HG03460 (cell line): ENCODE measurements at regions not wholly inside any gene's neighbourhood (a gene's known extent, or its start where the extent isn't known, plus 50 kb on each side); places are given as distances from the start of the nearest gene placed in this dataset.
A peak's percentile ranks its signal among the peaks of the same experiment; 100 is the strongest.
"Not testable (repeated sequence)": the region's sequence is repeated elsewhere in the genome, so short reads cannot be mapped to it uniquely, and the experiment has no call there.

Source experiments
- ATAC-seq: cut with Tn5 transposase; IDR thresholded peaks from one replicate; pipeline ENCODE4 v1.9.1; 2021; ENCODE audit not compliant: unreplicated experiment

DNA sequence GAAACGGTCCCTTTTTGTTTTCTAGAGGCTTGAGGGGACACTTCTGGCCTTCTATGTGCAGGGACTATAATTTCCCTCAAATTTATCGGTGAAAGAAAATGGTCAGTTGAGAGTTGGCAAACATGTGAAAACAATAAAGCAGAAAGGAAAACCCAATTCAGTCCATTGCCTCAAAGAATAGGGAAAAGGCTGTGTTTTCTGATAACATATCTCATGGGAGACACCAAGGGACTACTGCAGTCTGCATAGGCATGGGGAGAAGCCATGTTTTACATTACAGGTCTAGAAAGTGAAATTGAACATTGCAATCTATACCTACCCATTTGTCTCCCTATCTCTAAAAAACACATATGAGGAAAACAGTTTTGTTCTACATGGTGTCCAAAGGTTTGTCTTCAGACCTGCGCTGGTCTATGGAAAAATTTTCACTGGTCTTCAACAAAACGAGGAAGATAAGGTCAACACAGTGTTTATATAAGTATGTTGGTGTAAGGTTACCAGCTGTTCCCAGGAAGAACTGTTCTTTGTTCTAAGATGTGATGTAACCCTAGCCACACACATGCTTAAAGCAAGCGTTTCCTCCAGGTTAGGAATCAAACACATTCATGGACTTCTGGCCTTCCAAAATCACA lies 179.7 kb downstream of the MREG start:
- no peak for ATAC-seq

DNA sequence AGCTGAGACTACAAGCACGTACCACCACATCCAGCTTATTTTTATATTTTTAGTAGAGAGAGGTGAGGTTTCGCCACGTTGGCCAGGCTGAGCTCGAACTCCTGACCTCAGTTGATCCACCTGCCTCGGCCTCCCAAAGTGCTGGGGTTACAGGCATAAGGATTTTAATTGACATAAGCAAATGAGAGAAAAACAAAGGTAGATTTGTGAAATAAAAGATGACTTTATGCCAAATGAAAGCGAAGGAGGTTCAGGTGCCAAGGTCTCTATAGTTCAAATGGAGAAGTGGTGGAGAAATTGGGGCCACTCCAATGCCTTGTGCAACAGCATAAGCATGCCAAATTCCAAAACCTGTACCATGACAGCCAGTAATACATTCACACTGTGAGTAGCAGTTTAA lies 180.6 kb downstream of the MREG start:
- no peak for ATAC-seq

DNA sequence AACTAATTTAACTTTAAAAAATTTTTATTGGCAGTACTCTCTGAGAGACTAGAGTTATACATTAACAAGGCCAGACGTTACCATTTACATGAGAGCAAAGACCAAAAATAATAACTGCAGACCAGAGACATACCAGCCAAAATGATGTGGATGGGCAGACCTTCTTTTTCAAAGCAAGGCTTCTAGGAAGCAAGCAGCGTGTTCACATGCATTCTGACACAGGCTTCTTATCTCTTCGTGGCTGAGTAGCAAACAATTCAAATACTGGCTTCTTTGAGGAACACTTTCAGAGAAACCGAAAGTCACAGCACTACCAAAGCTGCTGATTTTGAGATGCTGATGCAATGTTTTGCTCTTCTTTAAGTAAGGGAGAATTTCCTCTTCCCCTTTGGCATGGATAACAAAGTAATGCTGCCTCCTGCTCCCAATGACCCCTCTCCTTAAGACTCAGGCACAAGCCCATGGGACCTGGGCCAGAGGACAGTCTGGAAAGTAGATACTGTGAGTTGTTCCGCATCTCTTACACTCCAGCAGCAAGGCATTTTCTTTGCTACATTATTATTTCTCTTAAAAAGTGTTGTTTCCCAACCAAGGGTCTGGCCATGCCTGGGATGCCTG lies 181.9 kb downstream of the MREG start:
- no peak for ATAC-seq

DNA sequence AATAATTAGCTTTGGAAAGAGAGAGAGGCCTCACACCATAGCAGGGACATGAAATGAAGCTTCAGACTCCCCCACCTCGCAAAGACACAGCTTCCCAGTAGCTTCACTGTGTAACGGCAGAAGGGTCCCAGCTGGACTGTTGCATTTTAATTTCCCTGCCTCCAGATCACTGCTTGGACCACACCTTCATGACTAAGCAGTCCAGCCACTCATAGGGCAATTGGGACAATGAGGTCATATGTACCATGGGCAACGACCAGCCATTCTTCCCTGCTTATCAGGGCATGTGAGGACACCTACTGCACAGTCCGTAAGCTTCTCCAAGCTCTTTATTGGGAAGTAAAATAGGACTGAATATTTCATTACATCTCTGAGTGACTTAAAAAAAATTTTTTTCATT lies 183.0 kb downstream of the MREG start:
- ATAC-seq = no peak

DNA sequence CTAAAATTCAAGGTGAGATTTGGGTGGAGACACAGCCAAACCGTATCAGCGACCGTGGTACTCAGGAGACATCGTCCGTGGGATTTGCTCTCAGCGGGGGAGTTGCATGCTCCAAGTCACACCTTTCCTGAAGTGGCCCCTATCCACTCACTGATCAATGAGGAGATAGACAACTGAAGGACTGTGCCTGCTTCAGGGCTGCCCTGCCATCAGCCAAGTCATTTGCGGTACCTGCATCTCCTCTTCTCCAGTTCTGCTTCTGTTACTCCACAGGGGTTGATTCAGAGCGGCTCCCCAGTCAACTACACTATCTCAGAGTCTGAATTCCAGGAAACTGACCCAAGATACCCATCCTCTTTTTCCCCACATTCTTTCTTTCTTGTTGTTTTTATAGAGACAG lies 184.1 kb downstream of the MREG start:
- ATAC-seq = no peak

DNA sequence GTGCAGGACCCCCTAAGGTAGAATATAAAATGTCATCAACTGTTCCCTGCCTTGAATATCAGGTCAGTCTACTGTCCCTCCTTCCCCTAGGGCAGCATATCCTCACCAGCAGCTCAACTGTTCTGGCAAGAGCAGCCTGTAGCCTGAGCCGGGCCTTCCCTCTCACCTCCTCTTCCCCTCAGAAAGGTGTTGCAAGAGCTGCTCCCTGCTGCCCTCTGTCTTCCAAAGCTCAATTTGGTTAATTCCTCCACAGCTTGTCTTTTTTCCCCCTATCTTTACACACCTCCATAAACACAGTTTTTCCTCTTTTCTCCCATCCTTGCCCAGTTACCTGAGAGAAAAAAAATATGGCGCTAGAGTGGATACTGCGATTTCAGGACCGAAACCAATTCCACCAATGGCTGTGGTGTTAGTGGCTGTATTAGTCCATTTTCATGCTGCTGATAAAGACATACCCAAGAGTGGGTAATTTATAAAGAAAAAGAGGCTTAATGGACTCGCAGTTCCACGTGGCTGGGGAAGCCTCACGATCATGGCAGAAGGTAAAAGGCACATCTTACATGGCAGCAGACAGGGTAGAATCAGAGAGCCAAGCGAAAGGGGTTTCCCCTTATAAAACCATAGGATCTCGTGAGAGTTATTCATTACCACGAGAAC lies 184.7 kb downstream of the MREG start:
- ATAC-seq = peak; percentile 93

DNA sequence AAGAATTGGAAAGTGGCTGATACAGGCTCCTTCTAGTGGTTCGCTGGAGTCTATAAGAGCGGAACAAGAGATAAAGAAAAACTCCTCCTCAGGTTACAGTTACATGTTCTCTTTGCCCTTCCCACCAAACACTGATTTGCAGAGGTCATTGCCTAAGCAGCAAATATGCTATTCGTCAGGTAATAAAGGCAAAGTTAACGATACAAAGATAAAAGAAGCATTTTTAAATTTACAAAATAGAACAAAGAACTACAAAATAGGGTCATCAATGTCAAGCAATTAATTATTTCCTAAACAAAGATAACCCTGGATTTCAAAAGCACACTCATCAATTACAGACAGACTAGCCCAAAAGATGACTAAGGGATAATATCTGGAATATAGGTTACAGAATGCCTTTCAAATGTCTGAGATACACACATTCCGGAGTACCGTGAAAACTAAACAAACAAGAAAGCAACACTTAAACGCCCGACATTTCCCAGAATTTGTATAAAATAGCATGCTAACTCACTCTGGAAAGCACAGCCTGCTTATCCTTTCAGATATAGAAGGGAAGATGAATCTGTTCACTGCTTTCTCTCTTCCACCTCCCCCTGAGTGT lies 186.4 kb downstream of the MREG start:
- no peak for ATAC-seq

DNA sequence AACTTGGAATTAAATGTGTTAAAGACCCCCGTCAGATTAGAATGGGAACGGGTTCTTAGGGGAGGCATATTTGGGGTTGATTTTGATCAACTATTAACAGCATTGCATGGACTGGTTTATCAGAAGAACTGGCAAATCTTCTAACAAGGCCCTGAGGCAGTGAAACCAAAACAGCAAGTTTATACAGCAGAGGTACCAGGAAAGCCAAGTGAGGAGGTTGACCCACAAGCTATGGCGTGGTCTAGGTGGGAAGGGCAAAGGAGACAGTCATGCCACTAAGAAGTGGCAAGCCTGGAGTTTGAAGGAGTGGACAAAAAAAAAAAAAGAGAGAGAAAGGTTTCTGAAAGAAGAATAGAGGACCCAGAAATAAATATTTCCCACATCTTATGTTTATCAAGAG lies 187.0 kb downstream of the MREG start:
- ATAC-seq = no peak

DNA sequence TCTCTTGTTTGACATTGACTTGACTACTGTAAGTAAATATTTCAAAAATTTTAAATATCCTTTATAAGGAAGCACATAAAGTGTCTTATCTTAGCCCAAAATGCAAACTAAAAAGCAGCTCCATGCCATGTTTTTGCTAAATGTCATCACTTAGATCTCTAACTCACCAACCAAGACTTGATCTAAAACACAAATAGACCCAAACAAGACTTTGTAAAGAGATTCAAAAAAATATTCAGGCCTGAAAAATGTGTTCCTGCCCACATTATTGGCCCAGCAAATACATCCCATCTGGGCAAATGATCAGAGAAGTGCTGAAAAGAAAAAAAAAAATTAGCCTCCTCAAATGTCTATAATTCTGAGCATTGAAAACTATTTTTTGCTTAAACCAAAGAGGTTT lies 187.6 kb downstream of the MREG start:
- no peak for ATAC-seq

DNA sequence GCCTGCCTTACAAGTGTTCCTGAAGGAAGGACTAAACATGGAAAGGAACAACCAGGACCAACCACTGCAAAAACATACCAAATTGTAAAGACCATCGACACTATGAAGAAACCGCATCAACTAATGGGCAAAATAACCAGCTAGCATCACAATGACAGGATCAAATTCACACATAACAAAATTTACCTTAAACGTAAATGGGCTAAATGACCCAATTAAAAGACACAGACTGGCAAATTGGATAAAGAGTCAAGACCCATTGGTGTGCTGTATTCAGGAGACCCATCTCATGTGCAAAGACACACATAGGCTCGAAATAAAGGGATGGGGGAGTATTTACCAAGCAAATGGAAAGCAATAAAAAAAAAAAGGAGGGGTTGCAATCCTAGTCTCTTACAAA lies 192.1 kb downstream of the MREG start:
- not testable (repeated sequence) for ATAC-seq

DNA sequence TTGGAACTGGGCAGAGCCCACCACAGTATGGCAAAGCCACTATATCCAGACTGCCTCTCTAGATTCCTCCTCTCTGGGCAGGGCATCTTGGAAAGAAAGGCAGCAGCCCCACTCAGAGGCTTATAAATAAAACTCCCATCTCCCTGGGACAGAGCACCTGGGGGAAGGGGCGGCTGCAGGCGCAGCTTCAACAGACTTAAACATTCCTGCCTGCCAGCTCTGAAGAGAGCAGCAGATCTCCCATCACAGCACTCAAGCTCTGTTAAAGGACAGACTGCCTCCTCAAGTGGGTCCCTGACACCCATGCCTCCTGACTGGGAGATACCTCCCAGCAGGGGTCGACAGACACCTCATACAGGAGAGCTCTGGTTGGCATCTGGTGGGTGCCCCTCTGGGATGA lies 193.6 kb downstream of the MREG start:
- not testable (repeated sequence) for ATAC-seq

DNA sequence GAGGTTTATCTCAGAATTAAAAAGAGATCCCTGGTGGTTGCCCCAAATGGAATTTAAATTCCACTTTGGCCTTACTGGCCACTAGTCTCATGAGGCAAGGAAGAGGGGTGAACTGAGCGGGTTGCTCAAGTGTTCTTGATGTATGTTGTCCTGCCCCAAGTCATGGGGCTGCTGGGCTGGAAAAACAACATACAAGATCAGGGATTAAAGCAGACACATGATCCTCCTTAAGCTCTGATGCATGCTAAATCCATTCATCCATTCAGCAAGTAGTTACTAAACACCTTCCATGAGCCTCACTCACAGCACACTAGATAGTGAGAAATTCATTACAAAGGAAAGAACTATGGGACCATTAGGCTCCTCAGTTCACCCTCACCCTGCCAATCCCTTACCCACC lies 196.3 kb downstream of the MREG start:
- ATAC-seq = no peak

DNA sequence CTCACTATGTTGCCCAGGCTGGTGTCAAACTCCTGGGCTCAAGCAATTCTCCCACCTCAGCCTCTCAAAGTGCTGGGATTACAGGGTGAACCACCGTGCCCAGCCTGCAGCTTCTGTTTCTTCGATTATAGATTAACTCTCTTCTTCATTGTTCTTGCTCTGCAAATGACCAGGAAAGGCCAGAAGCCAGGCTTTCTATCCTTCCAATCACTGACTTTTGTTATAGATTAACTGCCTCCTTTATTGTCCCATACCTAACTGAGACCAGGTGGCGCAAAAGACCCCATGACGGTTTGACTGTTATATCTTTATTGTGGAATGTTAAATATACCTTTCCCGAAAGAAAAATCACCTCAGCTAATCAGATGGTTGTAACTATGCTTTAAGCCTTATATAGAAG lies 196.9 kb downstream of the MREG start:
- ATAC-seq = no peak

DNA sequence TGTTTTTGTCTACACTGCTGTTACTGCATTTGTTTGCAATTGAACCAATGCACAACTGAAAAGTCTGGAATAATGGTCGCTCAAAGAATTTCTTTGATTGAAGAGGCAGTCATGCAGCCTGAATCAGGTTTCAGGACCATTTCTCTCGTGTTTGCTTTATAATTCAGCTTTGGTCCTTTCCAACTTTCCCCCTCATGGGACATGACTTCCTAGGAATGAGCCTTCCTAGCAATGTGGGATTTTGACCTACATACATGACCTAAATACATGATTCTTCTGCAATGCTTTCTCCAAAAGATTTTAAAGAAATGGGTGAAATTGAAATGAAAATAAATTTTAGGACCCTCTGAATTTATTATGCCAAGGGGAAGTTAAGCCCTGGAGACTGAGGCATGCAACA lies 197.4 kb downstream of the MREG start:
- no peak for ATAC-seq

DNA sequence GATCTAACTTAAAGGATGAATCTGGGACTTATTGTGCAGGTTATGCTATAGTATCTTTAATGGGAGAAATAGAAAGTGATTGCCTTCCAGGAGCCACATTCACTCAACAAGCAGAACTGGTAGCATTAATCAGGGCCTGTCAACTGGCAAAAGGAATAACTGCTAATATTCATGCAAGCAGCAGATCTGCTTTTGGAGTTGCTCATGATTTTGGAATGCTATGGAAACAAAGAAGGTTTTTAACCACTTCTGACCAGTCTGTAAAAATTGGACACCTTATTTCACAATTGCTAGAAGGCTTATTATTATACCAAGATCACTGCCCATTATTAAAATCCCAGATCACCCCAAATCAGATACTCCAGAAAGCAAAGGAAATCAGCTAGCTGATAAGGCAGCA lies 200.4 kb downstream of the MREG start:
- ATAC-seq = no peak

DNA sequence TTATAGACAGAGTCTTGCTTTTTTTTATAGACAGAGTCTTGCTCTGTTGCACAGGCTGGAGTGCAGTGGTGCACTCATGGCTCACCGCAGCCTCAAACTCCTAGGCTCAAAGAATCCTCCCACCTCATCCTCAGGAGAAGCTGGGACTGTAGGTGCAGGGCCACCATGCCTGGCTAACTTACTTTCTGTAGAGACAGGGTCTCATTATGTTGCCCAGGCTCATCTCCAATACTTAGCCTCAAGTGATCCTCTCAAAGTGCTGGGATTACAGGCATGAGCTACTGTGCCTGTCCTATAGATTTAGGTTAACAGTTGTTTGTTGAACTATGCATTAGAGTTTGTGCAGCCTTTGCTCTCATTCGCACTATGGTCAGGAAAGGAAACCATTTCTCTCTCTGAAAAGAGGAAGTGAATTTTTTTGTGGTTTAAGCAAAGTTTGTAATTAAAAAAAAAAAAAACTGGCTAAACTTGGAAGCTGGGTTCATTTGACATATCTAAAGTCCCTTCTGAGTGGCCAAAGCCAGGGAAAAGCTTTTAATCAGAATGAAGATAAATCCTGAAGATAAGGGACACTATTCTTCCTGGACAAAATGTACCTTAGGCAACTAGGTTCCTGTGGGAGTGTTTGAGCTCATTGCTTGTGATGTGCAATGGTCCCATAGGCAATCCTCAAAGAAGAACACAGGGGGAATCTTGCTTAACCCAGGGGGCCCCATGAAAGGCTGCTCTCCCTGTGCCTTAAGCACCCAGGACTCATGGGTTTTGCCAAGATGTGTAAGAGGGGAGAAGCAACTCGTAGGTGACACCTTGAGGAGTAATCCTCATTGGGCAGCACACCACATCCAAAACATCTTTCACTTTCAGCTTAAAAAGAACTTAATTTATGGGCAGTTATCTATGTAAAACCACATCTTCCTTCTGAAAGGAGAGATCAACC lies 201.7 kb downstream of the MREG start:
- peak; percentile 96 for ATAC-seq

DNA sequence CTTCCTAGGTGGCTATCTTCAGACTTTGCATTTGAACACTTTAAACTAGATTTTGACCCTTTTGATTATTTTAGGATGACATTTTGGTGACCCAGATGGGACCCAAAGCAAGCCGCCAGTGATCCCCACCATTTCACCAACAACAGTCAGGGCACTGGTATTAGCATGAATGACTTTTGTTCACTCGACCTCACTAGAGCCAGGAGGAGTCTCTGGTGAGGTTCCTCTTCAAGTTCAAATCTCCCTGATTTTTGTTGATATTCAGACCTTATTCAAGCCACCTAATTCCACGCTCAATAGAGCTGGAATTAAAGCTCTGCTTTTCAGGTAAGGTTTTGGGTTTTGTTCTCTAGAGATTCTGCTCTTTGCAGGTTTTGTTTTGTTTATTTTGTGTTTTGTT lies 202.3 kb downstream of the MREG start:
- ATAC-seq = peak; percentile 18

DNA sequence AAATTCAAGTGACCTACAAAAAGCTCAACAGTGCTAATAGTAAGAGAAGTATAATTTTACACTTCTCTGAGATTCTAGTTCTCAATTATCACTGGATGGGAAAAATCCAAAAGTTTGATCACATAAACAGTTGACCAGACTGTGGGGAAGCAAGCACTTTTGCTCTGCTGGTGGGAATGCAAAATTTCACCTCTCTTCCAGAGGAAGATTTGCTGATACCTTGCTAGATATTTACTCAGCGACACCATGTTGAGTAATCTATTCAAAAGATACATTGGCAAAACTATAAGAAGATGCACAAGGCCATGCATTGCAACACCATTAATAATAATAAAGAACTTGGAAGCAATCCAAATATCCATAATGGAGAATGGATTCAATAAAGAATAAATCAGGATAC lies 204.4 kb downstream of the MREG start:
- ATAC-seq = no peak

DNA sequence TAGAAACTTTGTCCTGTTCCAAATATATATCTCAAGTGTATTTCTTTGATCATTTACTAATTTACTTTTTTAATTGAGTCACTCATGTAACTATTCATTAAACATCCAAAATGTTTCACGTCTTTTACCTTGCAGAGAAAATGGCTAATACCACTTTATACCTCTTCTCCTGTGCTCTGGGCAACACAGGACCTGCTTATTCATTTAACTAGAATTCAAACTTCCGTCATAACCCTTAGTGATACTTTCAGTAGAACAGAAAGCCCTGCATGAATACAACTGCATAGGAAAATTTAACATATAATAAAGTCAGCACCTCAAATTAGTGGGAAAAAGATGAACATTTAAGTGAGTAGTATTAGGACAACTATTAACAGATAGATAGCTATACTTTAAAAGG lies 205.2 kb downstream of the MREG start:
- ATAC-seq = no peak

DNA sequence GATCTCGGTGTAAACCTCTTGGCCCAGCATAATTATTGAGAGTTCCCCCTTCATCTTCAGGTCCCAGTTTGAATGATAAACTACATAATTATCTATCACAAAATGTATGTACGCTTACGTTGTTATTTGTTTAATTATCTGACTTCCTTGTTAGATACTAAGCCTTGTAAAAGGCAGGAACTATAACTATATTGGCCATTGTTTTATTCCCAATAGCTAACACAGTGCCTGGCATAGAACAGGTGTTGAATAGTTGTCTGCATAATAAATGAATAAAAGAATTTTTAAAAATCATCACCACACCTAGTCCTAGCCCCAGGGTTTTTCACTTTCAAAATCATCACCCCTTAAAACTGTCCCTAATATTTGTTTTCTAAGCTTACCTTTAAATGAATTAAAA lies 207.9 kb downstream of the MREG start:
- ATAC-seq = no peak

DNA sequence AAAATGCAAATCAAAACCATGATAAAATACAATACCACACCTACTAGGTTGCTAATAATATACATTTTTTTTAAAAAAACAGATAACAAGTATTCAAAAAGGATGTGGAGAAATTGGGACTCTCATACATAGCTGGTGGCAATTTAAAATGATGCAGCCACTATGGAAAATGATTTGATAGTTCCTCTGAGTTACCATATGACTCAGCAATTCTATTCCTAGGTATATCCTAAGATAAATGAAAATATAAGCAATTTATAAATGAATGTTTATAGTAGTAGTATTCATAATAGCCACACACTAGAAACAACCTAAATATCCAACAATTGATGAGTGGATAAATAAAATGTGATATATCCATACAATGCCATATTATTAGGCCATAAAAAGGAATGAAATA lies 210.2 kb downstream of the MREG start:
- ATAC-seq = no peak
